Tibial nerve (tissue), 4 donors: ENCODE measurements at regions not wholly inside any gene's neighbourhood (a gene's known extent, or its start where the extent isn't known, plus 50 kb on each side); places are given as distances from the start of the nearest gene placed in this dataset.

Experiments
- EP300 ChIP-seq, 2 donors: sonication (generic); formaldehyde crosslinking; IDR thresholded peaks; one replicate each; pipeline ENCODE4 v1.6.1; 2017; ENCODE audit warnings: antibody characterized with exemption in 2 of 2, mild to moderate bottlenecking in 1 of 2
- POLR2A ChIP-seq, 2 donors: fragments of 450-650 bp; IDR thresholded peaks; one replicate each; pipeline ENCODE4 v1.6.1; 2017; ENCODE audit warnings: antibody characterized with exemption in 2 of 2, mild to moderate bottlenecking in 2 of 2, moderate library complexity in 2 of 2
- TF ChIP-seq, protein P1 (sequence below), 5 experiments: fragments of 200-600 bp in 3 of 5; fragments of 450-650 bp in 2 of 5; sonication (generic) in 3 of 5; IDR thresholded peaks; one replicate each; pipeline ENCODE4 v1.5.1; 2016 to 2019; ENCODE audit warnings: antibody characterized with exemption in 5 of 5, mild to moderate bottlenecking in 3 of 5, moderate library complexity in 2 of 5

DNA sequence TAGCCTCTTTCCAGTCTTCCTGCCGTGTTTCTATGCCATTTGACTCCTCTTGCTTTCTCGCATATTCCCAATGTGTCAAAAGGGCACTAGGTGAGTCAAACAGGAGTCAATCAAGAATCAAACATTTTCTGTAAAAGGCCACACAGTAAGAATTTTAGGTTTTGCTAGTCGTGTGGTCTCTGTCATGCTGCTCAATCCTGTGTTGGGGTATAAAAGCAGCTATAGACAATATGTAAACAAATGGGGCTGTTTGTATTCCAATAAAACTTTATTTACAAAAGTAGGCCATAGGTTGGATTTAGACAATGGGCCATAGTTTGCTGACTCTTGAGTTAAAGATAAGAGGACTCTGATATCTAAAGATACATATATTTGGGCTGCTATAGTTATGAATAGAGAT lies 235.4 kb upstream of the BTBD3 start:
- TF ChIP-seq, protein P1, sequence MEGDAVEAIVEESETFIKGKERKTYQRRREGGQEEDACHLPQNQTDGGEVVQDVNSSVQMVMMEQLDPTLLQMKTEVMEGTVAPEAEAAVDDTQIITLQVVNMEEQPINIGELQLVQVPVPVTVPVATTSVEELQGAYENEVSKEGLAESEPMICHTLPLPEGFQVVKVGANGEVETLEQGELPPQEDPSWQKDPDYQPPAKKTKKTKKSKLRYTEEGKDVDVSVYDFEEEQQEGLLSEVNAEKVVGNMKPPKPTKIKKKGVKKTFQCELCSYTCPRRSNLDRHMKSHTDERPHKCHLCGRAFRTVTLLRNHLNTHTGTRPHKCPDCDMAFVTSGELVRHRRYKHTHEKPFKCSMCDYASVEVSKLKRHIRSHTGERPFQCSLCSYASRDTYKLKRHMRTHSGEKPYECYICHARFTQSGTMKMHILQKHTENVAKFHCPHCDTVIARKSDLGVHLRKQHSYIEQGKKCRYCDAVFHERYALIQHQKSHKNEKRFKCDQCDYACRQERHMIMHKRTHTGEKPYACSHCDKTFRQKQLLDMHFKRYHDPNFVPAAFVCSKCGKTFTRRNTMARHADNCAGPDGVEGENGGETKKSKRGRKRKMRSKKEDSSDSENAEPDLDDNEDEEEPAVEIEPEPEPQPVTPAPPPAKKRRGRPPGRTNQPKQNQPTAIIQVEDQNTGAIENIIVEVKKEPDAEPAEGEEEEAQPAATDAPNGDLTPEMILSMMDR (IDR thresholded peaks at IDR 0.05): no peak
- TF ChIP-seq POLR2A (IDR thresholded peaks at IDR 0.05): no peak
- TF ChIP-seq EP300 (IDR thresholded peaks at IDR 0.05): no peak
